ENCODE measurements at regions not wholly inside any gene's neighbourhood (a gene's known extent, or its start where the extent isn't known, plus 50 kb on each side); places are given as distances from the start of the nearest gene placed in this dataset.
"Not testable (repeated sequence)": the region's sequence is repeated elsewhere in the genome, so short reads cannot be mapped to it uniquely, and the experiment has no call there.

- DNase-seq (ENCODE audit: low read depth) = no peak
These were observed 548.3 kb downstream of the MN1 start for GRCh38 chr22:27253108-27253902.

- DNase-seq (ENCODE audit: low read depth) = not testable (repeated sequence)
These were observed 547.5 kb downstream of the MN1 start for GRCh38 chr22:27254063-27254462.

- DNase-seq (ENCODE audit: low read depth) = no peak
These were observed 546.0 kb downstream of the MN1 start for GRCh38 chr22:27255580-27255979.

GRCh38 chr22:27257987-27258386, 543.6 kb downstream of the MN1 start:
- DNase-seq (ENCODE audit: low read depth) = no peak

GRCh38 chr22:27258616-27259172, 542.9 kb downstream of the MN1 start:
- no peak for DNase-seq (ENCODE audit: low read depth)

GRCh38 chr22:27259433-27259832, 542.1 kb downstream of the MN1 start:
- no peak for DNase-seq (ENCODE audit: low read depth)

GRCh38 chr22:27260087-27260698, 541.4 kb downstream of the MN1 start:
- no peak for DNase-seq (ENCODE audit: low read depth)

- DNase-seq (ENCODE audit: low read depth) = no peak
These were observed 539.2 kb downstream of the MN1 start for GRCh38 chr22:27262361-27262760.

- DNase-seq (ENCODE audit: low read depth) = no peak
These were observed 537.4 kb downstream of the MN1 start for GRCh38 chr22:27264184-27264583.

GRCh38 chr22:27267145-27267544, 534.4 kb downstream of the MN1 start:
- no peak for DNase-seq (ENCODE audit: low read depth)

GRCh38 chr22:27269751-27270543, 531.6 kb downstream of the MN1 start:
- DNase-seq (ENCODE audit: low read depth) = no peak

GRCh38 chr22:27270818-27271510, 530.6 kb downstream of the MN1 start:
- DNase-seq (ENCODE audit: low read depth) = no peak

- no peak for DNase-seq (ENCODE audit: low read depth)
These were observed 528.1 kb downstream of the MN1 start for GRCh38 chr22:27273436-27273835.

GRCh38 chr22:27273853-27274252, 527.7 kb downstream of the MN1 start:
- no peak for DNase-seq (ENCODE audit: low read depth)

- no peak for DNase-seq (ENCODE audit: low read depth)
These were observed 526.6 kb downstream of the MN1 start for GRCh38 chr22:27274770-27275449.

GRCh38 chr22:27278946-27279345, 522.6 kb downstream of the MN1 start:
- DNase-seq (ENCODE audit: low read depth) = no peak

GRCh38 chr22:27283240-27283639, 518.3 kb downstream of the MN1 start:
- DNase-seq (ENCODE audit: low read depth) = no peak

- no peak for DNase-seq (ENCODE audit: low read depth)
These were observed 517.8 kb downstream of the MN1 start for GRCh38 chr22:27283714-27284113.

GRCh38 chr22:27284324-27284723, 517.2 kb downstream of the MN1 start:
- DNase-seq (ENCODE audit: low read depth) = no peak

- no peak for DNase-seq (ENCODE audit: low read depth)
These were observed 514.8 kb downstream of the MN1 start for GRCh38 chr22:27286711-27287110.

GRCh38 chr22:27292542-27293299, 508.8 kb downstream of the MN1 start:
- DNase-seq (ENCODE audit: low read depth) = no peak

All from stimulated activated CD8-positive, alpha-beta memory T cell treated with anti-CD3 and anti-CD28 coated beads, Interleukin-4, amount 100 ng/mL, for 24 hours (primary cell).